DMS153 treated with DMSO at 0.1 percent for 48 hours (cell line): ENCODE measurements at regions not wholly inside any gene's neighbourhood (a gene's known extent, or its start where the extent isn't known, plus 50 kb on each side); places are given as distances from the start of the nearest gene placed in this dataset.
"Not testable (repeated sequence)": the region's sequence is repeated elsewhere in the genome, so short reads cannot be mapped to it uniquely, and the experiment has no call there.

Experiments
- DNase-seq: peaks from one replicate; lab custom pipeline; 2025; ENCODE audit not compliant: unreplicated experiment; lab: John Stamatoyannopoulos, UW

GRCh38 chr2:116132833-116133232, 1681.7 kb upstream of the DDX18 start:
- no peak for DNase-seq

- DNase-seq, result no peak
Measured at GRCh38 chr2:116133381-116133942, 1681.0 kb upstream of the DDX18 start.

- no peak for DNase-seq
Measured at GRCh38 chr2:116141891-116142474, 1672.5 kb upstream of the DDX18 start.

- no peak for DNase-seq
Measured at GRCh38 chr2:116142644-116143227, 1671.8 kb upstream of the DDX18 start.

GRCh38 chr2:116145031-116145430, 1669.5 kb upstream of the DDX18 start:
- no peak for DNase-seq

GRCh38 chr2:116148361-116148760, 1666.1 kb upstream of the DDX18 start:
- DNase-seq, result no peak

- no peak for DNase-seq
Measured at GRCh38 chr2:116153729-116154128, 1660.8 kb upstream of the DDX18 start.

GRCh38 chr2:116160657-116161056, 1653.8 kb upstream of the DDX18 start:
- no peak for DNase-seq

- DNase-seq, result no peak
Measured at GRCh38 chr2:116162395-116162794, 1652.1 kb upstream of the DDX18 start.

- DNase-seq, result no peak
Measured at GRCh38 chr2:116167107-116167506, 1647.4 kb upstream of the DDX18 start.

- DNase-seq, result no peak
Measured at GRCh38 chr2:116180072-116180471, 1634.4 kb upstream of the DDX18 start.

GRCh38 chr2:116190684-116191083, 1623.8 kb upstream of the DDX18 start:
- DNase-seq, result not testable (repeated sequence)

GRCh38 chr2:116200086-116200485, 1614.4 kb upstream of the DDX18 start:
- no peak for DNase-seq

- DNase-seq, result no peak
Measured at GRCh38 chr2:116211719-116212118, 1602.8 kb upstream of the DDX18 start.

- DNase-seq, result no peak
Measured at GRCh38 chr2:116222793-116223192, 1591.7 kb upstream of the DDX18 start.

GRCh38 chr2:116223912-116224311, 1590.6 kb upstream of the DDX18 start:
- no peak for DNase-seq

- DNase-seq, result no peak
Measured at GRCh38 chr2:116224610-116225009, 1589.9 kb upstream of the DDX18 start.

GRCh38 chr2:116238511-116238910, 1576.0 kb upstream of the DDX18 start:
- DNase-seq, result no peak

- DNase-seq, result no peak
Measured at GRCh38 chr2:116250376-116250775, 1564.1 kb upstream of the DDX18 start.

GRCh38 chr2:116264872-116265271, 1549.6 kb upstream of the DDX18 start:
- DNase-seq, result no peak

GRCh38 chr2:116269040-116269439, 1545.5 kb upstream of the DDX18 start:
- DNase-seq, result no peak

- DNase-seq, result no peak
Measured at GRCh38 chr2:116304328-116304727, 1510.2 kb upstream of the DDX18 start.

- no peak for DNase-seq
Measured at GRCh38 chr2:116317111-116317510, 1497.4 kb upstream of the DDX18 start.
